Ascending aorta (tissue), 2 donors: ENCODE measurements at regions not wholly inside any gene's neighbourhood (a gene's known extent, or its start where the extent isn't known, plus 50 kb on each side); places are given as distances from the start of the nearest gene placed in this dataset.

Source experiments
- DNase-seq, 2 donors: peaks; one replicate each; pipeline ENCODE4 v3.0.0-alpha.2; 2019; ENCODE audit warnings: low spot score in 2 of 2
- H3K27ac ChIP-seq, 2 donors: fragments of 200-600 bp; sonication (generic); one replicate each; pipeline ENCODE4 v1.5.1; 2016 to 2017; ENCODE audit warnings: mild to moderate bottlenecking in 1 of 2
- H3K27me3 ChIP-seq: fragments of 200-600 bp; sonication (generic); one replicate; pipeline ENCODE4 v1.5.1; 2017
- H3K36me3 ChIP-seq, 2 donors: fragments of 200-600 bp; sonication (generic); one replicate each; pipeline ENCODE4 v1.5.1; 2016
- H3K4me1 ChIP-seq, 2 donors: fragments of 200-600 bp; sonication (generic); one replicate each; pipeline ENCODE4 v1.5.1; 2016 to 2017; ENCODE audit warnings: mild to moderate bottlenecking in 1 of 2
- H3K4me3 ChIP-seq, 2 donors: fragments of 200-600 bp; sonication (generic); one replicate each; pipeline ENCODE4 v1.5.1; 2016 to 2017; ENCODE audit warnings: mild to moderate bottlenecking in 1 of 2
- H3K9me3 ChIP-seq, 2 donors: fragments of 200-600 bp; sonication (generic); one replicate each; pipeline ENCODE4 v1.5.1; 2016
- intact Hi-C: fragments of 100-400 bp; cut with DNase I; formaldehyde crosslinking; loops from one replicate; pipeline ENCODE4 v1.15.1; 2023
- TF ChIP-seq, protein P1 (sequence below), 3 experiments: fragments of 200-600 bp in 2 of 3; fragments of 450-650 bp in 1 of 3; sonication (generic) in 2 of 3; IDR thresholded peaks; one replicate each; pipeline ENCODE4 v1.5.1; 2016 to 2019; ENCODE audit warnings: antibody characterized with exemption in 3 of 3, mild to moderate bottlenecking in 1 of 3, moderate library complexity in 1 of 3

DNA sequence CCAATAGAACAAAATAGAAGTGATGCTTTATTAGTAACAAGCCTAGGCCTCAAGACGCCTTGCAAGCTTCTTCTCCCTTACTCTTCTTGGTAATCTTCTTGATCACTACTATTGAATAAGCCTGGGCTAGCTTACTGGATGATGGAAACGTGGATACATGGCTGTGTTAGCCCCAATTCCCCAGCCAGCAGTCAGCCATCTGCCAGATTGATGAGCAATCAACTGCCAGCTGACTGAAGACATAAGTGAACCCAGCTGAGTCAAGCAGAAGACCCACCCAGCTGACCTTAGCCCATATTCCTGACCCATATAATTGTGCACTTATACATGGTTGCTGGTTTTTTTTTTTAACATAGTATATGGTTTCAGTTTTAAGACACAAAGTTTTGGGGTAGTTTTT lies 130.4 kb downstream of the DHX15 start:
- Histone ChIP-seq H3K27me3 (no peaks in the 10 kb centered on the region), H3K9me3 (no peaks in the 10 kb centered on the region), H3K4me1 (no peaks in the 10 kb centered on the region), H3K36me3 (no peaks in the 10 kb centered on the region), H3K27ac (no peak overlapping the region), H3K4me3 (no peak overlapping the region)
- TF ChIP-seq, protein P1, sequence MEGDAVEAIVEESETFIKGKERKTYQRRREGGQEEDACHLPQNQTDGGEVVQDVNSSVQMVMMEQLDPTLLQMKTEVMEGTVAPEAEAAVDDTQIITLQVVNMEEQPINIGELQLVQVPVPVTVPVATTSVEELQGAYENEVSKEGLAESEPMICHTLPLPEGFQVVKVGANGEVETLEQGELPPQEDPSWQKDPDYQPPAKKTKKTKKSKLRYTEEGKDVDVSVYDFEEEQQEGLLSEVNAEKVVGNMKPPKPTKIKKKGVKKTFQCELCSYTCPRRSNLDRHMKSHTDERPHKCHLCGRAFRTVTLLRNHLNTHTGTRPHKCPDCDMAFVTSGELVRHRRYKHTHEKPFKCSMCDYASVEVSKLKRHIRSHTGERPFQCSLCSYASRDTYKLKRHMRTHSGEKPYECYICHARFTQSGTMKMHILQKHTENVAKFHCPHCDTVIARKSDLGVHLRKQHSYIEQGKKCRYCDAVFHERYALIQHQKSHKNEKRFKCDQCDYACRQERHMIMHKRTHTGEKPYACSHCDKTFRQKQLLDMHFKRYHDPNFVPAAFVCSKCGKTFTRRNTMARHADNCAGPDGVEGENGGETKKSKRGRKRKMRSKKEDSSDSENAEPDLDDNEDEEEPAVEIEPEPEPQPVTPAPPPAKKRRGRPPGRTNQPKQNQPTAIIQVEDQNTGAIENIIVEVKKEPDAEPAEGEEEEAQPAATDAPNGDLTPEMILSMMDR (IDR thresholded peaks at IDR 0.05): no peak
- DNase-seq: no peak
- intact Hi-C loops: no loop called here

DNA sequence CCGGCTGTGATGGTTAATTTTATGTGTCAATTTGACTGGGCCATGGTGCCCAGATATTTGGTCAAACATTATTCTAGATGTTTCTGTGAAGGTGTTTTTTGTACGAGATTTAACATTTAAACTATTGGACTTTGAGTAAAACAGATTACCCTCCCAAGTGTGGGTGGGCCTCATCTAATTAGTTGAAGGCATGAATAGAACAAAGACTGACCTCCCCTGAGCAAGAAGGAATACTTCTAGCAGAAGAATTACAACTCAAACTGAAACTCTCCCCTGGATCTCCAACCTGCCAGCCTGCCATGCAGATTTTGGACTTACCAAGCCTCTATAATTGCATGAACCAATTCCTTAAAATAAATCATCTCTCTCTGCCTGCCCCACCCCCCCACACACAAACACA lies 132.5 kb downstream of the DHX15 start:
- intact Hi-C loops: no loop called here
- TF ChIP-seq, protein P1 (IDR thresholded peaks at IDR 0.05): no peak
- DNase-seq: no peak
- Histone ChIP-seq H3K9me3 (no peaks in the 10 kb centered on the region), H3K4me1 (no peaks in the 10 kb centered on the region), H3K27ac (no peak overlapping the region), H3K27me3 (no peaks in the 10 kb centered on the region), H3K4me3 (no peak overlapping the region), H3K36me3 (no peaks in the 10 kb centered on the region)

DNA sequence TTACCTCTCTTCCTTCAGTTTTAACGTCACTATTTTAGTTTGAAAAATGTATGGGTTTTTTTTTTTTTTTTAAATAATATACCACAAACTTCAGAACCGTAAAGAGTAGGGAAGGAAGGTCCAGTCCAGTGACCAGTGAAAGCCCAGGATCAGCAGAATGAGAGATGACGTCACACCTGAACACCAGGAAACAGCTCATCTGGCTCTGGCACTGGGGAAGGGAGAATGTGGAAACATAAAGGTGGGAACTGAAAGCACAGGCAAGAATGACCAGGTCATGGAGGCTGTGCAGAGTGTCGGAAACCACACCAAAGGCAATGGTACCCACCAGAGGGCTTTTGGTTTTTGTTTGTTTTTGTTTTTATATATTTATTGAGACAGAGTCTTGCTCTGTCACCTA lies 141.2 kb downstream of the DHX15 start:
- H3K27ac ChIP-seq: no peak overlapping the region
- H3K4me3 ChIP-seq: no peak overlapping the region
- TF ChIP-seq, protein P1 (IDR thresholded peaks at IDR 0.05): no peak
- no peak for DNase-seq
- H3K27me3 ChIP-seq: no peaks in the 10 kb centered on the region
- H3K36me3 ChIP-seq: no peaks in the 10 kb centered on the region
- H3K9me3 ChIP-seq: no peaks in the 10 kb centered on the region
- no peaks in the 10 kb centered on the region for H3K4me1 ChIP-seq
- intact Hi-C loops: no loop called here

DNA sequence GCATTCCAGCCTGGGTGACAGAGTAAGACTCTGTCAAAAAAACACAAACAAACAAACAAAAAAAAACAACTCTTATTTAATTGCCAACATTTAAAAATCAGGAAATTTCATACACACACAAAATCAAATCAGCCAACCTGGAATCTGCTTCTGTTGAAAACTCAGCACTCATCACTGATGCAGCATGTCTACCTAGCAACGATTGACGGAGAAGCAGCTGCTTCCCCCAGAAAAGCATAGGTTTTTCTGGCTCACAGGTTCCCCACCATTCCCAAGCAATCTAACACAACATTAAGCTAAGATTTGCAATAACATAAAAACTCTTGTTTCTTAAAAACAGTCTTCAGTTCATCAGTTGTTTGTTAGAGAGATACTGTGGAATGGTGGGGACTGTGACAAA lies 143.6 kb downstream of the DHX15 start:
- Histone ChIP-seq H3K36me3 (no peaks in the 10 kb centered on the region), H3K9me3 (no peaks in the 10 kb centered on the region), H3K4me1 (no peaks in the 10 kb centered on the region), H3K27me3 (no peaks in the 10 kb centered on the region), H3K27ac (no peak overlapping the region), H3K4me3 (no peak overlapping the region)
- TF ChIP-seq, protein P1 (IDR thresholded peaks at IDR 0.05): no peak
- no peak for DNase-seq
- intact Hi-C loops: no loop called here

DNA sequence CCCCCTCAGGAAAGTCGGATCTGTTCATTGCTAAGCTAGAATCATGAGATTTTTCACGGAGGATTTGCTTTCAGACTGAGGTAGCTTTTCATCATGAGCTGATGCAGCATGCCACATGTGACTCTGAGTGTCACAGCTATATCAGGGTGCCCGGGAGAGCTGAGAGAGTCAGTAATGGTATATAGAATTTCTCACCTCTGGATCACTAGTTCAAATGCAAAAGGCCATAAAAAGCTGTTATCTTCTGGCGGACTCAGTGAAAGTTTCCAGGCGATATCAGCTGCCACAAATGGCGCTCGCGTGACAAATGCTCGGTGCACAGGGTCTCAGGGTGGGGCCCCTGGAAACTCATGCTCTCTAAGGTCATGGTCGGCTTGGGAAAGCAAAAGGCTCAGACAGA lies 150.1 kb downstream of the DHX15 start:
- H3K4me1 ChIP-seq: no peaks in the 10 kb centered on the region
- H3K4me3 ChIP-seq: no peak overlapping the region
- TF ChIP-seq, protein P1 (IDR thresholded peaks at IDR 0.05): no peak
- no peak for DNase-seq
- intact Hi-C loops: no loop called here
- H3K27me3 ChIP-seq: no peaks in the 10 kb centered on the region
- H3K27ac ChIP-seq: no peak overlapping the region
- no peaks in the 10 kb centered on the region for H3K36me3 ChIP-seq
- no peaks in the 10 kb centered on the region for H3K9me3 ChIP-seq

DNA sequence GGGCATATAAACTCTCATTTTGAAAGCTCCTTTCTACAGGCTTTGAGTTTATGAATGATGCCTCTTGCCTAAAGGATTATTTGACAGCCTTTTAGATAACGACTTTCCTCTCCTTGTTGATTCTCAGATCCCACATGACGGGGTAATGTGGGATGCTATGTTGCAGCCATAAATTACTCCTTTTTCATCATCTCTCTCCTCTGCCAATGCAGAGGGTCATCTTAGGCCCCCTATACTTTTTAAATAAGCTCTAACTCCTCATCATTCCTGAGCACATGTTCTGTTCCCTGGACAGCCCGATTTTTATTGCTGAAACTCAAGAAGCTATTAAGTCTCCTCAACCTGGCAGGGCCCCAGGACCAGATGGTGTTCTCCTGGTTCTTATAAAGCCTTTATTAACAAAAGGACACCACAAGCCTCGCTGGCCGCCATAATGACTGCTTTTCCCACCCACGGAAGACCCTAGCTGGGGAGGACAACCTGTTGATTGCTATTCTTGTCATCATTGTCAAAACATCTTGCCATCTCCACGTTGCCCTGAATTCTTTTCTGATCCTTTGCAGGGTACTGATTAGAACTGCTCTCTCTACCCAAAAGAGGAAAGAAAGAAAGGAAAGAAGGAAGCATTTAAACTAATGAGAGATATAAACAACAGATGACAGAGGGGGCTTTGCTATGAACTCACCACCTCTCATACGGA lies 150.7 kb downstream of the DHX15 start:
- no peaks in the 10 kb centered on the region for H3K36me3 ChIP-seq
- no peaks in the 10 kb centered on the region for H3K27me3 ChIP-seq
- no peaks in the 10 kb centered on the region for H3K4me1 ChIP-seq
- no peak for DNase-seq
- H3K4me3 ChIP-seq: no peak overlapping the region
- intact Hi-C loops: no loop called here
- H3K9me3 ChIP-seq: no peaks in the 10 kb centered on the region
- no peak overlapping the region for H3K27ac ChIP-seq
- TF ChIP-seq, protein P1 (IDR thresholded peaks at IDR 0.05): no peak
